ENCODE measurements at regions not wholly inside any gene's neighbourhood (a gene's known extent, or its start where the extent isn't known, plus 50 kb on each side); places are given as distances from the start of the nearest gene placed in this dataset.

DNA sequence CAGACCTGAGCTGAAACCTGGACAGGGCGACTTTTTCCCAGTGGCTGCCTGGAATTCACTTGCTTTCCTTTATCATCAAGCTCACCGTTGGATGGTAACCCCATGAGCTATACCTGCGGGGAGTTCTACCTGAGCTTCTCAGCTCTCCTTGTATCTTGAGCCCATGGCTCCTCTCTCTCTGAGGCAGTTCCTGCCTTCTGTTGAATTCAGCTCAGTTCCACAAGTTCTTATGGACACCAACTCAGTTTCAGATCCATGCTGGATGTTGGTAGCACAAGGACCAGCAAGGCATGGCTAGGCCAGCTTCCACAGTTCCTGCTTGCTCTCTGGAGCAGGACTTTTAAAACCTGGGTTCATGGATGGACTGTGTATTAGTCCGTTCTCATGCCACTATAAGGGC lies 58.3 kb upstream of the AMPD3 start:
- WGBS, 3 donors = 92 to 98% (median 95%) methylated on average over 4 of the region's 4 CpGs
- H3K4me3 ChIP-seq = no peak overlapping the region
- H3K9me3 ChIP-seq = no peaks in the 10 kb centered on the region
- intact Hi-C loops (cut with DNase I) = no loop called here
- no peaks in the 10 kb centered on the region for H3K36me3 ChIP-seq
- H3K4me1 ChIP-seq (ENCODE audit: insufficient read depth) = peaks cover 3% of the 10 kb centered on the region
- H3K27ac ChIP-seq = no peak overlapping the region
- no peaks in the 10 kb centered on the region for H3K27me3 ChIP-seq
- no peak for DNase-seq
- TF ChIP-seq, protein P1, sequence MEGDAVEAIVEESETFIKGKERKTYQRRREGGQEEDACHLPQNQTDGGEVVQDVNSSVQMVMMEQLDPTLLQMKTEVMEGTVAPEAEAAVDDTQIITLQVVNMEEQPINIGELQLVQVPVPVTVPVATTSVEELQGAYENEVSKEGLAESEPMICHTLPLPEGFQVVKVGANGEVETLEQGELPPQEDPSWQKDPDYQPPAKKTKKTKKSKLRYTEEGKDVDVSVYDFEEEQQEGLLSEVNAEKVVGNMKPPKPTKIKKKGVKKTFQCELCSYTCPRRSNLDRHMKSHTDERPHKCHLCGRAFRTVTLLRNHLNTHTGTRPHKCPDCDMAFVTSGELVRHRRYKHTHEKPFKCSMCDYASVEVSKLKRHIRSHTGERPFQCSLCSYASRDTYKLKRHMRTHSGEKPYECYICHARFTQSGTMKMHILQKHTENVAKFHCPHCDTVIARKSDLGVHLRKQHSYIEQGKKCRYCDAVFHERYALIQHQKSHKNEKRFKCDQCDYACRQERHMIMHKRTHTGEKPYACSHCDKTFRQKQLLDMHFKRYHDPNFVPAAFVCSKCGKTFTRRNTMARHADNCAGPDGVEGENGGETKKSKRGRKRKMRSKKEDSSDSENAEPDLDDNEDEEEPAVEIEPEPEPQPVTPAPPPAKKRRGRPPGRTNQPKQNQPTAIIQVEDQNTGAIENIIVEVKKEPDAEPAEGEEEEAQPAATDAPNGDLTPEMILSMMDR (IDR thresholded peaks at IDR 0.05) = no peak
- TF ChIP-seq EP300 (IDR thresholded peaks at IDR 0.05) = no peak
- TF ChIP-seq POLR2A (IDR thresholded peaks at IDR 0.05) = no peak

DNA sequence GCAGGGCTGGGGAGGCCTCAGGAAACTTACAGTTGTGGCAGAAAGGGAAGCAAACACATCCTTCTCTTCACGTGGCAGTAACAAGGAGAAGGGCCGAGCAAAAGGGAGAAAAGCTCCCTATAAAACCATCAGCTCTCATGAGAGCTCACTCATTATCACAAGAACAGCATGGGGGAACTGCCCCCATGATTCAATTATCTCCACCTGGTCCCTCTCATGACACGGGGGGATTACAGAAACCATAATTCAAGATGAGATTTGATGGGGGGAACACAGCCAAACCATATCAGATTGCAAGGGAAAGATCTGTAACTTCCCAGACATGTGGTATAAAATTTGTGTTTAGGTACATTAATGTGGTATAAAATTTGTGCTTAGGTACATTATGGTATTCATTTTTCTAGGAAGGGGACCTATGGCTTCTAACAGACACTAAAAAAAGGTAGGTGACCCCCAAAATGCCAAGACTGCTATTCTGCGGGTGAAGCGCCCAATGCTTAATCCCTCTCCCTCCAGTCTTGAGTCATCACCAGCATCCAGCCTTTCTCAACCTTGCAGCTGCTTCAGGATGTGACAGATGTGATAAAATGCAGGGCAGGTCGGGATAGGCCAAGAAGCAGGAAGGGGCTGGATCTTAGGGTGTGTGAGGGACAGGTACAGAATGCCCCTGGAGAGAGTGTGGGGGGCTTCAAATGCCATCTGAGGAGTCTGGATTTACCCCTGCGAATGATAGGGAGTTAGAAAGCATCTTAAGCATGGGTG lies 57.7 kb upstream of the AMPD3 start:
- no peak for DNase-seq
- Histone ChIP-seq H3K36me3 (no peaks in the 10 kb centered on the region), H3K27ac (no peak overlapping the region), H3K4me3 (no peak overlapping the region), H3K9me3 (no peaks in the 10 kb centered on the region), H3K4me1 (ENCODE audit: insufficient read depth) (peaks cover 3% of the 10 kb centered on the region), H3K27me3 (no peaks in the 10 kb centered on the region)
- TF ChIP-seq POLR2A (IDR thresholded peaks at IDR 0.05) (no peak), EP300 (IDR thresholded peaks at IDR 0.05) (no peak)
- TF ChIP-seq, protein P1 (IDR thresholded peaks at IDR 0.05) = no peak
- 78 to 84% (median 82%) methylated on average over 7 of the region's 7 CpGs for WGBS, 3 donors
- intact Hi-C loops (cut with DNase I) = no loop called here

DNA sequence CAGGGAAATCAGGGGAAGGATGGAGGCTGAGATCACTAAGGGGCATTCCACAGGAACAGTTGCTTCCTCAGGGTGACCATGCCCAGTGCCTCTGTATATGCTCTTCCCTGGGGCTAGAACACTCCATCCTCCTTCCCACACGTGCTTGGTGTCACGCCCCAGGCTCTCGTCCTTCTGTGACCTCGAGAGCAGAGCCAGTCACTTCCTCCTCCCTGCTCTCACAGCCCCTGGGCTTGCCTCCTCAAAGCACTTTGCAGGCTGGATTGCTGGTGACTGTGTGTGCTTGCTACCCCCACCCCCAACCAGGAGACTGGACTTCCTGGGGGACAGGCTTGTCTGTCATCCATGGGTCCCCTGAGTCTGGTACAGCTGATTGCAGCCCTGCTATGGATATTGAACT lies 56.5 kb upstream of the AMPD3 start:
- intact Hi-C loops (cut with DNase I) = no loop called here
- H3K9me3 ChIP-seq = no peaks in the 10 kb centered on the region
- no peaks in the 10 kb centered on the region for H3K36me3 ChIP-seq
- no peak for TF ChIP-seq POLR2A (IDR thresholded peaks at IDR 0.05)
- TF ChIP-seq, protein P1 (IDR thresholded peaks at IDR 0.05) = no peak
- TF ChIP-seq EP300 (IDR thresholded peaks at IDR 0.05) = no peak
- DNase-seq = no peak
- no peak overlapping the region for H3K4me3 ChIP-seq
- H3K4me1 ChIP-seq (ENCODE audit: insufficient read depth) = peaks cover 2% of the 10 kb centered on the region
- WGBS, 3 donors = 60 to 75% (median 66%) methylated on average over 4 of the region's 4 CpGs
- no peaks in the 10 kb centered on the region for H3K27me3 ChIP-seq
- H3K27ac ChIP-seq = no peak overlapping the region

DNA sequence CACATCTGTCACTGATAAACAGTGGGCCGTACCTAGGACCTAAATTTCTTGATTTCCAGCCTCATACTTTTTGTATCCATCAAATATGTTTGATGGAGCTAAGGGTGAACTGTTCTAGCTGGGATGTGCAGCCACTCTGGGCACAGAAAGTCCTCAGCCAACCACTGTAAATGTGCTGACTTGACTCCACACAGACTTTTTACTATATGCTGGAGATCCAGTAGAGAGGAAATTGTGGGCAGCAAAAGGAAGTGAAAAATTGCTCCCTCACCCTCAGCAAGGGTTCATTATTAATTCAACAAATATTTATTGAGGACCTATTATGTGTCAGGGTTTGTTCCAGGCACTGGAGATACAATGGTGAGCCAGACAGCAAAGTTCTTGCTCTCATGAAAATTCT lies 54.2 kb upstream of the AMPD3 start:
- Histone ChIP-seq H3K9me3 (no peaks in the 10 kb centered on the region), H3K27ac (no peak overlapping the region), H3K27me3 (no peaks in the 10 kb centered on the region), H3K4me3 (no peak overlapping the region), H3K36me3 (no peaks in the 10 kb centered on the region), H3K4me1 (ENCODE audit: insufficient read depth) (peaks cover 2% of the 10 kb centered on the region)
- no peak for DNase-seq
- WGBS, 3 donors = 93 to 97% (median 93%) methylated on average over 1 of the region's 1 CpG
- intact Hi-C loops (cut with DNase I) = no loop called here
- TF ChIP-seq EP300 (IDR thresholded peaks at IDR 0.05) (no peak), POLR2A (IDR thresholded peaks at IDR 0.05) (no peak)
- TF ChIP-seq, protein P1 (IDR thresholded peaks at IDR 0.05) = no peak
